HG03159 (cell line): ENCODE measurements at regions not wholly inside any gene's neighbourhood (a gene's known extent, or its start where the extent isn't known, plus 50 kb on each side); places are given as distances from the start of the nearest gene placed in this dataset.

Experiments
- ATAC-seq: cut with Tn5 transposase; IDR thresholded peaks from one replicate; pipeline ENCODE4 v1.9.1; 2021; ENCODE audit warnings: mild to moderate bottlenecking, moderate library complexity; ENCODE audit not compliant: unreplicated experiment

DNA sequence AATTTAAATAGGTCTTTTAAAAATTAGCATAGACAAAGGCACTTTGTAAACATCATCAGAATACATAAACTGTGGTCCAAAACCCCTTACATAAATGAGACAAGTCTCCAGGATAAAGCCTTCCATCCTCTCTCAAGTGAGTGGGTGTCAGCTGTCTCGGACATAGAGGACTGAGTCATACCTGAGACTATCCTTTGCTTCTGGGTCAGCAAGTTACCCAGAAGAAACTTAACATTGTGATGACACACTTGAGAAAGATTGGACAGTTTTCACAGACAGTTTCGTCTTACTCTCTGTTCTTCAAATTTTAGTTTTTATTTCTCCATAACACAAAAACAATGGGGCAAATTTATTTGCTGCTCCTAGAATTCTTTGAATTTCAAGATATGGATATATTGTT is 838.0 kb downstream of the DHX35 start:
- peak; percentile 86 for ATAC-seq

DNA sequence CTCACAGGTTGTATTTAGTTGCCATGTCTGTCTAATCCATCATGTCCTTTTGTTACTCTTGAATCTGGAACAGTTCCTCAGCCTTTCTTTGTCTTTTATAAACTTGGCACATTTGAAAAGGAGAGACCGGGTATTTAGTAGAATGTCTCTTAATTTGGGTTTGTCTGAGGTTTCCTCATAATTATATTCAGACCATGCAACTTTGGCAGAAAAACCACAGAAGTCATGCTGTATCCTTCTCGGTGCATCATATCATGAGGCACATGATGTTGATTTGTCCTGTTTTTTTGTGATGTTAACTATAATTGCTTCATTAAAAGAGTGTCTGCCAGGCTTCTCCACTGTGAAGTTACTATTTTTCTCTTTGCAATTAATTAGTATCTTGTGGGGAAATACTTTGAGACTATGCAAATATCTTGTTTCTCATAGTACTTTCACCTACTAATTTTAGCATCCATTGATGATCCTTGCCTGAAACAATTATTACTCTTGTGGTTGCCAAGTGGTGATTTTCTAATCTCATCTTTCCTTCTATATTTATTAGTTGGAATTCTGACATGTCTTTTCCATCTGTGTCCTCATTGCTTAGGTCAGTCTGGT is 837.3 kb downstream of the DHX35 start:
- ATAC-seq = no peak

DNA sequence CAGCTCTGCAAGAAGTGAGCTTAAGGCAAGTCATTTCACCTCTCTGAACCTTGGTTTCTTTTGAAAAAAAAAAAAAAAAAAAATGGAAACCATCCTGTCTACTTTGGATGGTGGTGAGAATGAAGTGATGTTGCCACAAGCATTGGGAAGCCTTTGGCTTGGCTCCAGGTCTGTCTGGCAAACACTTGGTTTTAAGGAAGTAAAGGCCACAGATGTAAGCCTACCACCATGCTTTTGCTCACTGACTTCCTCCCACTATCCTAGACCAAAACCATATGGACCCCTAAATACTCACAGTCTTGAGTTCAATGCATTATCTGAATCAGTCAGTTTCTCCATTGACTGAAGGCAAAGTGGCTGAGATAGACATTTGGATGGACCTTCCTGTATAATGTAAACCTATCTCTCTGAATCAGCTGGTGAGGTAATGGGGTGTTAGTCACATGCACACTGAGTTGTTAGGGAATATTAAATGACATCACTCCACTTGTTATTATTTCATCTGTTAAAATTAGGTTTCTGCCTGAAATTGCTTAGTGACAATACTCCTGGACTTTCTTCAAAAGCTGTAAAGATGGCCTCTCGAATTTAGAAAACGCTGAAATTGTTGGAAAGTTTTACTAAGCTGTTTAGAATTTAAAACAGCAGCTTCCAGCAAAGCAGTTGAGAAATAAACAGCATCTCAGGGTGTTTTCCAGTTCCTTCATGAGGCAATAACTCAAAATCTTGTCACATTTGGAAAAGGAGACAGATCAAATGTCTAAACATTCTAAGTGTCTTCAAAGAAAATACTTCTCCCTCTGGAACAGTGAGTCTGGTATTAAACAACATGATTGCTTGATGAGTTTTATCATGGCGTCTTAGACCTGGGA is 833.5 kb downstream of the DHX35 start:
- ATAC-seq = no peak

DNA sequence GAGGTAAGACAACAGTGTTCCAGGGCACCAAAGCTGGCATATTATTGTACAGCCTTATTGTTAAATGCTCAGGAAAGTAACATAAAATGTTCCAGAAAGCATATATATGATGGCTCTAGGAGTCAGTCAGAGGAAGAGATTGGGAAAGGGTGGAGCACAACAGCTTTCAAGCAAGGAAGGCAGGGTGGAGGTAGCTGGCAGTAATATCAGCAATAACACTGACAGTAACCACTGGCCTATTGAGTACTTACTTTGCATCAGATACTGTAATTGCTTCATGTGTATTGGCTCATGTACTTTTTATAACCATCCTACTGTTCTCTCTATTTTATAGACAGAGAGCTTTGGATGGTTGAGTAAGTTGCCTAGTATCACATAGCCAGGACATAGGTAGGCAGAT is 830.2 kb downstream of the DHX35 start:
- no peak for ATAC-seq

DNA sequence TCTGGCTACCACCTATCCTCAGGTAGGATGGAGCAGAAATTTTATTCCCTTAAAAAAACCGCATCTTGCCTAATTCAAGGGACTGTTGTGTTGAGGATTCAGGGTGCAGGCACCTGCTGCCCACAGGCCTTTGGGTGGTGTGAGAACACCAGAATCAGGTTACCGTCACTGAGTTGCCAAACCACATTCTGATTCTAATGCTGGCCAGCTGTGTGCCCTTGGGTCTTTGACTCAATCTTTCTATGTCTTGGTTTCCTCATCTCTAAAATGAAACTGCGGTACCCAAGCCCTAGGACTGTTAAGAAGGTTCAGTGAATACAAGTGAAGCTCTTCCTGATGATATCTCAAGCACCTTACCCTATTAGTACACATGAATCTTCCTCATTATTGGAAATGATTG is 827.3 kb downstream of the DHX35 start:
- ATAC-seq = no peak

DNA sequence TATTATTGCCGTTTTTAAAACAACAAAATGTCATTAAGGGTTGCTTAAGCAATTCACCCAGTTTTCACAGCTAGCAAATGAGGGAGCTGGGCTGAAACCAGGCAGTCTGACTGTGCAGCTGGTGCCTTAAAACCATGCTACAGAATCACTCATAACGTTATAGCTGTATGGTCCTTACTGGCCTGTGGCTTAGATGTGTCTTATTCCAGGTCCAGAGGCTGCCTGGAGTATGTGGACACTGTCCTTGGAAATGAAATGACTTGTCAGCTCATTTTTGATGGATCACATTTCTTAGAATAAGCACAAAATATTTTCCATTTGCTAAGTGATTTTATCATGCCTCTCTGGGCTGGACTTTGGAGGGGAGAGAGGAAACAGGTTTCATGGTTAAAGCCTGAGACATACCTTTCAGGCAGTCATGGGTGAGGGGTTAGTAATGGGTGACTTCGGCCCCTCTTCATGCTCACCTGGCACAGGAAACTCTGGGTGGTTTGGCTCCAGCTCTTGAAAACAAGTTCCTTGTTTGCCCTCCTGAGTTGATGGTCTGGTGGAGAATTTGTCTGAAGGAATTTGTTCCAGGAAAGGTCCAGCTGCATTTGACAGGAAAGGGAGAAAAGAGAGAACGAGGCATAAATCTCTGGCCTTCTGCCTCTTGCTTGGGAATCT is 823.2 kb downstream of the DHX35 start:
- ATAC-seq = no peak

DNA sequence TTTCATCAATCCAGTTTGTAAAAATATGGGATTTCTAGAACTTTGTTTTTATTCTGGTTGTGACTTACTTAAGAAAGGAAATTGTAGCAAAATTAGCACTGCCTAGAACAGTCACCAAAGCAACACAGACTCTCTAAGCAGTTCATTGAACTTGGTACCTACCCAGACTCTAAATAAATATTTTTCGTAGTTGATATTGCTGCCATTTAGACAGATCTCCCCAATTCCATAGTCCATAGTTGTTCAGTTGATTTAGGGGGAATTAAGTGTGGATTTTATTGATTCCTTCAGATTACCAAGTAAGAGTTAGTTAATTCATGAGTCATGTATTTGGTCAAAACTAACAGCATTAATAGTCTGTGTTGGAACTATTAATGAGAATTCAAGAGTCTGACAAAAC is 822.5 kb downstream of the DHX35 start:
- ATAC-seq = no peak

DNA sequence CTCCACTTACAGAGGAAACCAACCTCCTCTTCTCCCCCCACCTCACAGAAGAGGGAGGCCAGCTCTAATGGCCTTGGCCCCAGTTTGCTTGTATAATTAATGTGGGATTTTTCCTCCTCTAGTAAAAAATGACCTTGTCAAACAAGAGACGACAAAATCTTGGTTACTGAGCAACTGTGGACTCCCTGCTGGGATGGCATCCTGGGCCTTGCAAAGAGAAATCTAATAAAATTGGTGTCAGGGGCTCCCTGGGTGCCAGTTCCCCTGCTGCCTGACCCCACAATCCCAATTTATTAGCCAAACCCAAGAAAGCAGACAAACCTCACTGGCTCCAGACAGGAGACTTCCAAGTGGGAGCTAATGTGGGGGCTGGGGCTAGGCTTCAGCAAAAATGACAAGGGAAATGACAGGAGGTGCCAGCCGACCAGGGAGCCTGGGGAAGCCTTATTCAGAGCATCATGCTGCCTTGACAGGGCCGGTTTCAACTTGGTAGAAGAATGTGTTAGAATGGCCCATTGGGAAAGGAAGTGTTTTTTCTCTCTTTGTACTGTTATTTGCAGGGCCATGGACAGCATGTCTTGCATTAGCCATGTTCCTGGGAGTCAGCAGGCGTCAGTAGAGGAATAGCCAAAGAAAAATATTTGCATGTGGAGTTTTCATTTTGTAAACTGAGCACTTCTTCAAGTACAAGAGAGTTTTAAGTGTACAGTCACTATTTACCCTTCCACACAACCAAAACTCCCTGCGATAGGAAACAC is 816.9 kb downstream of the DHX35 start:
- no peak for ATAC-seq

DNA sequence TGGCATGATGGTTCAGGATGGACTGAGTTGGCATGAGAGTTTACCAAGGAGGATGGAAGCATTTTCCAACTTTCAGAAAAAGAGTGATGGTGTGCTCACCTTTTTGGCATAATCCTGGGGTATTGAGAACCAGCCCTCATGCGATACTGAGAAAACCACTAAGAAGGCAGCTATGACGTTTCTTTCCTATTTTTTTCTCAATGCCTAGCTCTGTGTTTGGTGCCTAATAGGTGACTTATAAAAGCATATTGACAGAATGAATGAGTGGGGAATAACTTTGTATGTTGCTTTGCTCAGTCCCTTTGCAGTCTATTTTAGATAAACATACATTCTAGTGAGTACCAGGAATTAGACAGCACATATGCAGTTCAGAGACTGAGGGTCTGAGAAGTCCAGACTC is 816.3 kb downstream of the DHX35 start:
- no peak for ATAC-seq

DNA sequence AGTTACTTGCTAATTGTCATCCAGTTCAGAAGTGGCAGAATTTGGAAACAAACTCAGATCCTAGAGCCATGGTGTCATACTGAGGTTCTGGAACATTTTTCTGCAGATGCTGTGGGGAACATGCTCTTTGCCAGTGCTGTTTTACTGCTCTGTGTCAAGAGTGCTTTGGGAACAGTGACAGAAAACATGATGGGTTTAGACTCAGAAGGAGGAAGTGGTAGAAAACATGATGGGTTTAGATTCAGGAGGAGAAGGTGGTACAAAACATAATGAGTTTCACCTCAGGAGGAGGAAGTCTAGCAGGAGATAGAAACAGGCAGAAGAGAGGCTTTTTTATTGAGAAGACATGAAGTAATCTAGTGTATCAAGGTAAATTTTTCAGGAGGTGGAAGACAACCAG is 815.5 kb downstream of the DHX35 start:
- no peak for ATAC-seq

DNA sequence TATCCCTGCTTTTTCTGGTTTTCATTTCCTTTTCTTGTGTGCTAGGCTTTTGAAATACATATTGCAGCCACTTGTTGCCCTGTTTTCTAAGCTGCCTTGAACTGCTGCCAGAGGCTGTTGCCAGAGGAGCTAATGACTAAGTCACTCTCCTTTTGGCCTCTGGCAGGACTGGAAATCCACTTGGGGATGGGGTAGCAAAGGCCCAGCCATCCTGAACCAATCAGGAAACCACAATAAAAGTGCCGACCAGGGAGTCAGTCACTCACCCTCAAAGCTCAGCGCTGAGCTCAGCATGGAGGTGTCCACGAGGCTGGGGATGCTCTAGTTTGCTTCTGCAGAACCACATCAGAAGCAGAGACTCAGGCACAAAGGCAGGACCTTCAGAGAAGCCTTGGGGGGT is 813.0 kb downstream of the DHX35 start:
- ATAC-seq = no peak

DNA sequence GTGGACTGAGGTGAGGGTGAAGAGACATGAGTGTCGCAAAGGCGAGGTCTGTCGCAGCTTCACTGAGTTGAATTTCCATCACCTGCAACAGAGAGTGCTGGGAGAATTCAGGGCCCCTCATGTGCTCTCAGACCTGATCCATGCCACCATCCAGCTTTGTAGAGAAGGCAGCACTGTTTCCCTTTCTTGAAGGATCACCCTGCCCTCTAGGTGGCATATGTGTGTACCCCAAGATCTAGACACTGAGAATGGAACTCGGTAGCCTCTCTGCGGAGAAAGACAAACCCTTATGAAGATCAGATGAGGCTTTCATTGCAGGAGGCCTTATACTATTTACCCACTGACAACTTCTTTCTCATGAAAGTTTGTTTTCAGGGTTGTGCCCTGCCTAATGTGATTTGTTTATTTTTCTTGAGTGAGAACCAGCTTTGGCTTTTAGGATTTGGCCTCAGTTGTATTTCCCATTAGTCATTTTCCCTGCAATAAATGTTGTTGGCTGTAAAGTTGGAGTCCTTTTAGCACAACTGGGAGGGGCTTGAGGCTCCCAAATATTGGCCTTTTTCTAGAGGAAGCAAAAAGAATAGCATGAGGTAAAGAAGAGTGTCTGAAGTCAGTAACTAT is 811.3 kb downstream of the DHX35 start:
- no peak for ATAC-seq

DNA sequence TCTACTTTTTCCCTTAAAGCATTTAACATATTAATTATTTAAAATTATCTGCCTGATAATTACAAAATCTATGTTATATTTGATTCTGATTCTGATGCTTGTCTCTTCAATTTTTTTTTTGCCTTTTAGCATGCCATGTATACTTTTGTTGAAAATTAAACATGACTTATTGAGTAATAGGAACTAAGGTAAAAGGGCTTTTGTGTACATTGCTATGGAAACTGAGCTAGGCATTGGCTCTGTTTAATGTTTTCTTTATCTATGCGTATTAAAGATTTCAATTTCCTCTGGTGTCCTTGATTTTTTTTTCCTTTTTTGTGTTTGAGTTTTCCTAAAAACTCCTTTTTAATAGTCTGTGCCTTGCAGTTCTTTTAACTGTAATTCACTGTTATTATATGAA is 805.2 kb downstream of the DHX35 start:
- no peak for ATAC-seq

DNA sequence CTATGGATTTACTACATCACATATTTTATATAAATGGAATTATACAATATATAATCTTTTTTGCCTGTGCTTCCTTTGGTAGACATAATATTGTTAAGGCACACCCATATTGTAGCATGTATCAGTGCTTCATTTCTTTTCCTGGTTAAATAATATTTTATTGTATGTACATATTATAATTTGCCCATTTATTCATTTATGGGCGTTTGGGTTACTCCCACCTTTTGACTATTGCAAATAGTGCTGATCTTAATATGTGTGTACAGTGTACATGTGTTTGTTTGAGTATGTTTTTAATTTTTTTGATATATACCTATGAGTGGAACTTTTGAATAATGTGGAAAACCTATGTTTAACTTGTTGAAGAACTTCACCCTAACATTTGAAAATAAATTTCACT is 804.2 kb downstream of the DHX35 start:
- ATAC-seq = no peak

DNA sequence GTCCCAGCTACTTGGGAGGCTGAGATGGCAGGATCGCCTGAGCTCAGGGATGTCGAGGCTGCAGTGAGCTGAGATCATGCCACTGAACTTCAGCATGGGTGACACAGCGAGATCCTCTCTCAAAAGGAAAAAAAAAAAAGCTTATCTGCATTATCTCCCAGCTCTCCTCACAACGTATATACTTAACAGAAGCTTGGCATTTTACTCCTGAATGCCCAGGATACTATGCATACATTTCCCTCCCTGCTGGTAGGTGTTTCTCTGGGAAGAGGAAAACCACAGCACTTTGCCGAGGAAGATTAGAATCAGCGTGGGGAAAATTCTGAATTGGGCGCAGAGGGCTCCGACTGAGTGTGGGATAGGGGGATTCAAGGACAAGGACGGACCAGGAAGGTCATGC is 800.6 kb downstream of the DHX35 start:
- no peak for ATAC-seq

DNA sequence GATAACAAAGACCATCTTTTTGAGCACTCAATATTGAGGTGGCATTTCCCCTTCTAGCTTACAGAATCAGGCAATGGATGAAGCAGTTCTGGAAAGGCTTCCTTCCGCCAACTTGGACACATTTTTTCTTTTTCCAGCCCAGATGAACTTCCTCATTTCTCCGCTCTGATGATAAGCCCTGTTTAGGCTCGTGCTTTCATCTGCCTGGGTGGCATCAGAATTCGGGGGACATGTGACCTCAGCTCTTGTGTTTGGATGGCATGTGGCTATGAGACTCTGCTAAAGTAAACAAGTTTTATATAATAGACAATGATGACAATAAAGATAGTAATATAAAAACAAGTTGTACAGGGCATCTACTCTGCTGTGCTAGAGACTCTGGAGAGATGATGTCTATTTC is 796.7 kb downstream of the DHX35 start:
- ATAC-seq = no peak

DNA sequence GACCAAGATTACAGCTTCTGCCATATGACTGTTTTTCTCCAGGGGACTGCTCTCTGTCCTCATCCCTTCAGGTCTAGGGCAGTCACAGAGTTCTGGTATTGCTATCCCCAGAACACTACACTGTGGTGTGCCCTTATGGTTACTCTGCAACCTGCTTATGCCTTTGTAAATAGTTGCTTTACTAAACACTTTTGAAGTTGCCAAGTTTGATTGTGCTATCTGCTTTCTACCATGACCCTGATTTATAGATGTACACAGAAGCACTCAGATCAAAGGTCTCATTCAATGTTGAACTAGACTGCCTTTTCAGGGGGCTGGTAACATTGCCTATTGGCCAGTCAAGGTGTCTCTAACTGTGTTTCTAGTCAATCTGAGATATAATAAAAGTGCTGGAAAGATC is 794.7 kb downstream of the DHX35 start:
- no peak for ATAC-seq

DNA sequence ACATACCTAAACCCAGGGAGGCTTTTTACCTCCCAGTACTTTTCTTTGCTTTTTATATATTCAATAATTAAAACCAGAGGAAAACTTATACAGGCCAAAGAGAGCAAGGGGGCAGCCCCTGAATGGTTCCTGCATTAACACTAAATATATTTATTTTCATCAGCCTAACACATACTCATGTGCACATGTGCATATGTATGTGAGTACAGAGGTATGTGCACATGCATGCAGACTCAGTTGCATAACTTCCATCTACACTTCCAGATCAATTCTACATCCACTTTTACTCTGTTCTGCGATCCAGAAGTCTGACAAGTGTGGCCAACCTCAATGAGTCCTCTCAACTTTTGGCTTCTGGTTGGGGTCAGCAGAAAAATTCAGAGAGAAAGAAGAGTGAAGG is 794.2 kb downstream of the DHX35 start:
- ATAC-seq = no peak

DNA sequence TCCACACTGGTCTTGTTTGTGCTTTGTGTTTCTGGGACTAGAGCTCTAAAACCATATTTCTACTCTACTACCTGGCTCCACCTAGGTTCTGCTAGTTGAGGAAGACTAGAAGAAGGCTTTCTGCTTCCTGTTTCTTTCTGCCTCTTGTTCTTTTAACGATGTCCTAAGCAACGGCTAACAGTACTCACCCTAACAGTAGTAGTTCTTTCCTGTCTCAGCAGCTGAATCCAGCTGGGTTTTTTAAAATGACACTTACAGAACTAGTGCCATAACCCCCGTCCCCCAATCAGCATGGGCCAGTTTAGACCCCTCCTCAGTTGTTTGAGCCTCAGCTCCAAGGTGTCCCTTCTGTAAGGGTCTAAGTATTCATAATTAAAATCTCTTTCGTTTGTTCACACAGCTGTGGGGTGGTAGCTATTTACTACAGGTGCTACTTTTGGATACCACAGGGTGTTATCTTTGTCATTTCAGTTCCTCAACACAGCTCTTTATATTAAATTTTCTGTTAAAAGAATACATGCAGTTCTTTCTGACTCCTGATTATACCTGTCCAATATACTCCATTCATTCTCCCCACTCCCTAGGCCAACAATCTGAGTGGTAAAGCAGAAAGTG is 790.2 kb downstream of the DHX35 start:
- ATAC-seq = no peak

DNA sequence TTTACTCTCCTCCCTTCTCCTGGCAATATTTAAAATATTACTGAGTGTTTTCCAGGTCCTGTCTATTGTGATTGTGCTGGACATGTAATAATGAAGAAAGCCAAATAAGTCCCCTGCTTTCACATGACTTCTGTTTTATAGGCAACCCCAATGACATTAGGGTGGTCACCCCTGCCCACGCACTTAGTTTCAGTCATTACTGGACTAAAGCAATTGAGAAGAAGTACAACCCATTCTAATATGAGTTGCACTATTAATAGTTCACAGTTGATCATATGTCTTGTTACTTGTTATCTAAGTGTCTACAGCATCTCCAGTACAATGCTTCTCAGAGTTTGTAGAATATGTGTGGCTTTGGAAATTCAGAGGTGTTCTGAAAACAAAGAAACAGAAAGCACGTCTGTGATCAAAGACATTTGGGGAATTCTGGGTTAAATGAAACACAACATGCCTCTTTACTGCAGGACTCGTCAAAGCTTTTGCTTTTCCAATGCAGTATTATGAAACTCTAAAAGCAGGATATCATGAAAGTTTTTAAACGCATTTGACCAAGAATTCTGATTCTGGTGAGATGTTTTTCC is 789.5 kb downstream of the DHX35 start:
- no peak for ATAC-seq
